ENCODE measurements at regions not wholly inside any gene's neighbourhood (a gene's known extent, or its start where the extent isn't known, plus 50 kb on each side); places are given as distances from the start of the nearest gene placed in this dataset.

DNA sequence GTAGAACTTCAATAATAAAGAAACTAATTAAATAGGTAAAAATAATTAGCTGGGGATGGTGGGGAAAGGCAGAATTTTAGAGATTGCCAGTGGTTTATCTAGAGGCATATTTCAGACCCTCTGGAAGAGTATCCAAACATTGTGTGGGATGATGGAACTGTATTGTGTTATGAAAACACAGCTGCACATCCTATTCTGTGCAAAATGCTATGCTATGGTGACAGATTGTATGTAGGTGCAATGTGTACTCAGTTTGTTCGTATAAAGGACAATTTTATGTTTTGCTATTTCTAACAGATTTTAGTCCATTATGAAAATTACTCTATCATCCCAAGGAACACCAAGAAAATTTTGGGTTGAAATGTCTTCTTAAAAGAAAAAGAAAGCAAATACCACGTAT, 1054.7 kb downstream of the PDHA2 start:
- CTCF ChIA-PET: no interaction called here
- no peak for DNase-seq (ENCODE audit: low read depth, low spot score)
- no TSS peak for BruUV-seq (replicated peaks)

More for the DNA sequence above, 1054.7 kb downstream of the PDHA2 start:
- ChIA-PET POLR2A (no interaction called here), RAD21 (ENCODE audit: low non-redundant PET in 1 of 2, low total read pairs in 2 of 2, uncharacterized antibody in 2 of 2, unreplicated experiment in 2 of 2) (no interaction called here)
- Histone ChIP-seq H3K4me3 (replicated peaks in 1 of 2; ENCODE audit: low read depth in 1 of 2, low read length in 2 of 2) (no peak overlapping the region), H3K9me3 (ENCODE audit: control insufficient read depth in 1 of 2, insufficient read depth in 1 of 2, low read depth in 1 of 2, low read length in 2 of 2) (no peaks in the 10 kb centered on the region), H3K27ac (ENCODE audit: low read depth, low read length) (no peak overlapping the region), H3K9ac (ENCODE audit: low read length) (no peak overlapping the region), H3K4me1 (ENCODE audit: control insufficient read depth in 1 of 2, insufficient read depth in 2 of 2, low read length in 2 of 2) (no peaks in the 10 kb centered on the region), H3K4me2 (ENCODE audit: low read length) (no peak overlapping the region), H3K79me2 (ENCODE audit: insufficient read depth, low read length) (no peaks in the 10 kb centered on the region), H3K27me3 (ENCODE audit: insufficient read depth, low read length) (no peaks in the 10 kb centered on the region), H4K20me1 (ENCODE audit: insufficient read depth) (no peaks in the 10 kb centered on the region), H2AFZ (ENCODE audit: low read depth, low read length, poor library complexity, severe bottlenecking) (no peak overlapping the region), H3K9me2 (ENCODE audit: insufficient read depth) (no peaks in the 10 kb centered on the region), H3K36me3 (ENCODE audit: control insufficient read depth in 1 of 2, insufficient read depth in 2 of 2, low read length in 2 of 2) (no peaks in the 10 kb centered on the region)
- no peak for ATAC-seq
- intact Hi-C loops (cut with micrococcal nuclease): no loop called here
- no peak for TF ChIP-seq SRF (IDR thresholded peaks at IDR 0.05; ENCODE audit: low read depth)
- no peak for TF ChIP-seq FOSL1 (IDR thresholded peaks at IDR 0.05; ENCODE audit: low read depth)
- TF ChIP-seq, protein P1, sequence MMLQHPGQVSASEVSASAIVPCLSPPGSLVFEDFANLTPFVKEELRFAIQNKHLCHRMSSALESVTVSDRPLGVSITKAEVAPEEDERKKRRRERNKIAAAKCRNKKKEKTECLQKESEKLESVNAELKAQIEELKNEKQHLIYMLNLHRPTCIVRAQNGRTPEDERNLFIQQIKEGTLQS (IDR thresholded peaks at IDR 0.05): no peak
- TF ChIP-seq, protein P2, sequence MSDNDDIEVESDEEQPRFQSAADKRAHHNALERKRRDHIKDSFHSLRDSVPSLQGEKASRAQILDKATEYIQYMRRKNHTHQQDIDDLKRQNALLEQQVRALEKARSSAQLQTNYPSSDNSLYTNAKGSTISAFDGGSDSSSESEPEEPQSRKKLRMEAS (IDR thresholded peaks at IDR 0.05): no peak
- TF ChIP-seq, protein P3, sequence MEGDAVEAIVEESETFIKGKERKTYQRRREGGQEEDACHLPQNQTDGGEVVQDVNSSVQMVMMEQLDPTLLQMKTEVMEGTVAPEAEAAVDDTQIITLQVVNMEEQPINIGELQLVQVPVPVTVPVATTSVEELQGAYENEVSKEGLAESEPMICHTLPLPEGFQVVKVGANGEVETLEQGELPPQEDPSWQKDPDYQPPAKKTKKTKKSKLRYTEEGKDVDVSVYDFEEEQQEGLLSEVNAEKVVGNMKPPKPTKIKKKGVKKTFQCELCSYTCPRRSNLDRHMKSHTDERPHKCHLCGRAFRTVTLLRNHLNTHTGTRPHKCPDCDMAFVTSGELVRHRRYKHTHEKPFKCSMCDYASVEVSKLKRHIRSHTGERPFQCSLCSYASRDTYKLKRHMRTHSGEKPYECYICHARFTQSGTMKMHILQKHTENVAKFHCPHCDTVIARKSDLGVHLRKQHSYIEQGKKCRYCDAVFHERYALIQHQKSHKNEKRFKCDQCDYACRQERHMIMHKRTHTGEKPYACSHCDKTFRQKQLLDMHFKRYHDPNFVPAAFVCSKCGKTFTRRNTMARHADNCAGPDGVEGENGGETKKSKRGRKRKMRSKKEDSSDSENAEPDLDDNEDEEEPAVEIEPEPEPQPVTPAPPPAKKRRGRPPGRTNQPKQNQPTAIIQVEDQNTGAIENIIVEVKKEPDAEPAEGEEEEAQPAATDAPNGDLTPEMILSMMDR (IDR thresholded peaks at IDR 0.05 in 2 of 3, conservative IDR thresholded peaks at IDR 0.05 in 1 of 3; ENCODE audit: borderline replicate concordance in 1 of 3, insufficient read depth in 1 of 3, low read depth in 2 of 3, low read length in 2 of 3): no peak
- no peak for TF ChIP-seq RAD21 (IDR thresholded peaks at IDR 0.05; ENCODE audit: low read depth)
- TF ChIP-seq CEBPB (IDR thresholded peaks at IDR 0.05; ENCODE audit: low read depth): no peak
- no peak for TF ChIP-seq EZH2 (IDR thresholded peaks at IDR 0.05)
- no peak for TF ChIP-seq YY1 (IDR thresholded peaks at IDR 0.05; ENCODE audit: extremely low read depth, insufficient replicate concordance, low read depth, low read length)
- TF ChIP-seq POLR2A (IDR thresholded peaks at IDR 0.05; ENCODE audit: borderline replicate concordance, extremely low read depth, insufficient read depth, insufficient read length): no peak
- TF ChIP-seq, protein P4, sequence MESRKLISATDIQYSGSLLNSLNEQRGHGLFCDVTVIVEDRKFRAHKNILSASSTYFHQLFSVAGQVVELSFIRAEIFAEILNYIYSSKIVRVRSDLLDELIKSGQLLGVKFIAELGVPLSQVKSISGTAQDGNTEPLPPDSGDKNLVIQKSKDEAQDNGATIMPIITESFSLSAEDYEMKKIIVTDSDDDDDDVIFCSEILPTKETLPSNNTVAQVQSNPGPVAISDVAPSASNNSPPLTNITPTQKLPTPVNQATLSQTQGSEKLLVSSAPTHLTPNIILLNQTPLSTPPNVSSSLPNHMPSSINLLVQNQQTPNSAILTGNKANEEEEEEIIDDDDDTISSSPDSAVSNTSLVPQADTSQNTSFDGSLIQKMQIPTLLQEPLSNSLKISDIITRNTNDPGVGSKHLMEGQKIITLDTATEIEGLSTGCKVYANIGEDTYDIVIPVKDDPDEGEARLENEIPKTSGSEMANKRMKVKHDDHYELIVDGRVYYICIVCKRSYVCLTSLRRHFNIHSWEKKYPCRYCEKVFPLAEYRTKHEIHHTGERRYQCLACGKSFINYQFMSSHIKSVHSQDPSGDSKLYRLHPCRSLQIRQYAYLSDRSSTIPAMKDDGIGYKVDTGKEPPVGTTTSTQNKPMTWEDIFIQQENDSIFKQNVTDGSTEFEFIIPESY (IDR thresholded peaks at IDR 0.05; ENCODE audit: extremely low read depth, insufficient replicate concordance, low read length): no peak
- no peak for TF ChIP-seq ZNF274 (IDR thresholded peaks at IDR 0.05; ENCODE audit: low read depth, low read length)
- TF ChIP-seq ZFX (IDR thresholded peaks at IDR 0.05): no peak
- no peak for TF ChIP-seq CBX3 (IDR thresholded peaks at IDR 0.05; ENCODE audit: low read depth)
- no peak for TF ChIP-seq ELF1 (IDR thresholded peaks at IDR 0.05; ENCODE audit: borderline replicate concordance, low read depth)
- TF ChIP-seq TCF7L2 (IDR thresholded peaks at IDR 0.05; ENCODE audit: borderline replicate concordance, extremely low read depth, insufficient read depth, insufficient read length): no peak
